Osteocyte (in vitro differentiated cells): ENCODE measurements at regions not wholly inside any gene's neighbourhood (a gene's known extent, or its start where the extent isn't known, plus 50 kb on each side); places are given as distances from the start of the nearest gene placed in this dataset.

Experiments
- DNase-seq: peaks from one replicate; pipeline ENCODE4 v3.0.0; 2021; ENCODE audit warnings: mixed read lengths; ENCODE audit not compliant: unreplicated experiment; ENCODE audit errors: extremely low spot score
- H3K27ac Mint-ChIP-seq: one replicate; pipeline ENCODE4 v1.8.0; 2021; ENCODE audit warnings: mild to moderate bottlenecking, mixed read lengths; ENCODE audit not compliant: unreplicated experiment
- H3K27me3 Mint-ChIP-seq: one replicate; pipeline ENCODE4 v1.8.0; 2021; ENCODE audit warnings: mixed read lengths; ENCODE audit not compliant: unreplicated experiment
- H3K36me3 Mint-ChIP-seq: one replicate; pipeline ENCODE4 v1.8.0; 2021; ENCODE audit warnings: mixed read lengths; ENCODE audit not compliant: unreplicated experiment
- H3K4me1 Mint-ChIP-seq: one replicate; pipeline ENCODE4 v1.8.0; 2021; ENCODE audit warnings: mixed read lengths; ENCODE audit not compliant: unreplicated experiment
- H3K4me3 Mint-ChIP-seq: one replicate; pipeline ENCODE4 v1.8.0; 2021; ENCODE audit warnings: mild to moderate bottlenecking, moderate library complexity, mixed read lengths; ENCODE audit not compliant: unreplicated experiment
- H3K9me3 Mint-ChIP-seq: one replicate; pipeline ENCODE4 v1.8.0; 2021; ENCODE audit warnings: mixed read lengths; ENCODE audit not compliant: unreplicated experiment
- TF ChIP-seq, protein P1 (sequence below): fragments of 200-600 bp; sonication (generic); IDR thresholded peaks from 2 replicates; pipeline ENCODE4 v1.5.0; 2021; ENCODE audit warnings: antibody characterized with exemption, mild to moderate bottlenecking, moderate library complexity

DNA sequence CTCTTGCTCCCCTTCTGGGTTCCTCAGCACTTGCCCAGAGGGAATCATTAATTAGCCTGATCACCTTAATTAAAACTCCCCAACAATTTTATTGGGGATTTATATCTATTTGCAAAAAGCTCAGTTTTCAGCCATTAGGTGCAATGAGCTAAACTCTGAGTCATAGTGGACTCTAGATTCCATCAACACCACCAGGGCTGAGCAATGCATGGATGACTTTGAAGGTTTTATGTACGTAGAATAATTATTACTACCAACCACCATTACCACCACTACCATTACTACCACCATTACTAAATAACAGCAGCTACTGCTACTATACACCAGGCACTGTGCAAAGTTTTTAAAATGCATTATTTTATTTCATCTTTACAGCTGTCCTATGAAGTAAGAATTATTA, 81.2 kb downstream of the ZNF621 start:
- H3K9me3 Mint-ChIP-seq, result no peaks in the 10 kb centered on the region
- TF ChIP-seq, protein P1, sequence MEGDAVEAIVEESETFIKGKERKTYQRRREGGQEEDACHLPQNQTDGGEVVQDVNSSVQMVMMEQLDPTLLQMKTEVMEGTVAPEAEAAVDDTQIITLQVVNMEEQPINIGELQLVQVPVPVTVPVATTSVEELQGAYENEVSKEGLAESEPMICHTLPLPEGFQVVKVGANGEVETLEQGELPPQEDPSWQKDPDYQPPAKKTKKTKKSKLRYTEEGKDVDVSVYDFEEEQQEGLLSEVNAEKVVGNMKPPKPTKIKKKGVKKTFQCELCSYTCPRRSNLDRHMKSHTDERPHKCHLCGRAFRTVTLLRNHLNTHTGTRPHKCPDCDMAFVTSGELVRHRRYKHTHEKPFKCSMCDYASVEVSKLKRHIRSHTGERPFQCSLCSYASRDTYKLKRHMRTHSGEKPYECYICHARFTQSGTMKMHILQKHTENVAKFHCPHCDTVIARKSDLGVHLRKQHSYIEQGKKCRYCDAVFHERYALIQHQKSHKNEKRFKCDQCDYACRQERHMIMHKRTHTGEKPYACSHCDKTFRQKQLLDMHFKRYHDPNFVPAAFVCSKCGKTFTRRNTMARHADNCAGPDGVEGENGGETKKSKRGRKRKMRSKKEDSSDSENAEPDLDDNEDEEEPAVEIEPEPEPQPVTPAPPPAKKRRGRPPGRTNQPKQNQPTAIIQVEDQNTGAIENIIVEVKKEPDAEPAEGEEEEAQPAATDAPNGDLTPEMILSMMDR, result no peak
- H3K4me1 Mint-ChIP-seq, result no peaks in the 10 kb centered on the region
- H3K4me3 Mint-ChIP-seq, result no peak overlapping the region
- H3K36me3 Mint-ChIP-seq, result no peaks in the 10 kb centered on the region
- no peak overlapping the region for H3K27ac Mint-ChIP-seq
- DNase-seq, result no peak
- H3K27me3 Mint-ChIP-seq, result peaks cover 7% of the 10 kb centered on the region

DNA sequence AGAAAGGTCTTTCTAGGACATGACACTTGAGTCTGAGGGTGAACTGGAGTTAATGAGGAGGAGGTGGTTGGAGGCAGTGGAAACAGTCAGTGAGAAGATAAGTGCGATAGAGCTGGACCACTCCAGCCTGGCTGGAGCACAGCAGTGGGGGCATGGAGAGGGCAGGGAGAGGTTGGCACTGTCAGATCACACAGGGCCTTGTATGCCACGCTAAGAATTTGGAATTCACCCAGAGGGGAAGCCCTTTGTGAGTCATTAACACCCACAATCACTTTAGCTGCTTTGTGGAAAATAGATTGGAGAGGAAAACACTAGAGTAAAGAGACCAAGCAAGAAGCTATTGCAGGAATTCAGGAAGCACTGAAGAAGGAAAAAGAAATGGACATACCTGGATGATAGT, 83.3 kb downstream of the ZNF621 start:
- Mint-ChIP-seq H3K4me3 (no peak overlapping the region), H3K27ac (no peak overlapping the region), H3K9me3 (no peaks in the 10 kb centered on the region), H3K4me1 (no peaks in the 10 kb centered on the region), H3K27me3 (peaks cover 15% of the 10 kb centered on the region), H3K36me3 (no peaks in the 10 kb centered on the region)
- no peak for DNase-seq
- TF ChIP-seq, protein P1, result no peak

DNA sequence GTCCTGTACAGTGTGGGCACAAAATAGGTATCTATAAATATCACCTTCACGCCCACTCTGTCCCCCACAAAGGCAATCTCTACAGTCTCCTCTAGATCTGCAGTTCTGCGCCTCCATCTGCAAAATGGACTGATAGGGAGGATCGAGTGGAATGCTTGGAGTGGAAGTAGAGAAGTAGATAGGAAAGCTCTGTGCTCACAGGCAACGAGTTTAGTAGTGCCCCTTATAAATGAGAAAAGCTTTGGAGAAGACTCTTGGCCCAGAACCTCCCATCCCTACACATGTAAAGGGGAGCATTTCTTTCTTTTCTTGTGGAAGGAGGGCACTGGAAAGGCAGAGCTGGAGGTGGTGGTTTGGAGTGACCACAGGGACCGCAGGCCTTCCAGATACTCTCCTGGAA, 88.5 kb downstream of the ZNF621 start:
- Mint-ChIP-seq H3K27me3 (peaks cover 43% of the 10 kb centered on the region), H3K4me1 (peaks cover 8% of the 10 kb centered on the region), H3K9me3 (no peaks in the 10 kb centered on the region), H3K36me3 (no peaks in the 10 kb centered on the region), H3K4me3 (no peak overlapping the region), H3K27ac (no peak overlapping the region)
- no peak for DNase-seq
- TF ChIP-seq, protein P1, result no peak

DNA sequence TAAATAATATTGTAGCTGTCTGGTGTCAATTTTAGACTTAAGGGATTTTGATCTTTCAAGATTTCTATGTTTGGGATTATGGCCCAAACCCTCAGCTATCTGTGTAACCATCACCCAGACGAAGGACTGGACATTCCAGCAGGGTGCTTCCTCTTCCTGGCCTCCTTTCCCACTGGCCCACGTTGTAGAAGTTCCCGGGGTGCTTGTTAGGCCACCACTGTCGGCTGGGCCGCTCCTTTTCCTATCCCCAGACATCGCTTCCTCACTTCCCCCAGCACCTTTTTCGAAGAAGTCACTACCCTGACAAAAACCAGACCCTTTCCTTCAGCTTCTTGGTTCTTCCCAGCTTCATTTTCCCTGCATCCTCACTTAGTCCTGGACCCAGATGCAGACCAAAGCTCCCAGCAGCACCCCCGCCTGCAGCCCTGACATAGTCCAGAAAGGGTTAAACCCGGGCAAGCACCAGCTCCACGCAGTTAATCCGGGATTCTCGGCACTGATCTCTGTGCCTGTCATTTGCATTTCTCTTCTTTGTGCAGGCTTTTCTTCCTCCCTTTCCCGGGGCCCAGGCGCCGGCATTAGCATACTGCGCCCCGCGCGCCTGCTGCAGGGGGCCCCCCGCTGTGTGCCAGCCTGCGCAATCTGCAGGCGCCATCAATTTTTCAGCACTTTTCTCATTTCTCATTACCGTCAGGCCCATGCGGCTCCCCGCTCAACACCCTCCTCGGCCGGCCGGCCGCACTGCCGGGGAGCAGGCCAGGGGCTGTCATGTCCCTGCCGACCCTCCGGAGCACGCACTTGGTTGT, 90.6 kb downstream of the ZNF621 start:
- Mint-ChIP-seq H3K36me3 (no peaks in the 10 kb centered on the region), H3K27me3 (peaks cover 42% of the 10 kb centered on the region), H3K27ac (no peak overlapping the region), H3K4me1 (peaks cover 8% of the 10 kb centered on the region), H3K9me3 (no peaks in the 10 kb centered on the region), H3K4me3 (peak overlapping the region; percentile 36)
- DNase-seq, result peak; percentile 75
- TF ChIP-seq, protein P1, result no peak

DNA sequence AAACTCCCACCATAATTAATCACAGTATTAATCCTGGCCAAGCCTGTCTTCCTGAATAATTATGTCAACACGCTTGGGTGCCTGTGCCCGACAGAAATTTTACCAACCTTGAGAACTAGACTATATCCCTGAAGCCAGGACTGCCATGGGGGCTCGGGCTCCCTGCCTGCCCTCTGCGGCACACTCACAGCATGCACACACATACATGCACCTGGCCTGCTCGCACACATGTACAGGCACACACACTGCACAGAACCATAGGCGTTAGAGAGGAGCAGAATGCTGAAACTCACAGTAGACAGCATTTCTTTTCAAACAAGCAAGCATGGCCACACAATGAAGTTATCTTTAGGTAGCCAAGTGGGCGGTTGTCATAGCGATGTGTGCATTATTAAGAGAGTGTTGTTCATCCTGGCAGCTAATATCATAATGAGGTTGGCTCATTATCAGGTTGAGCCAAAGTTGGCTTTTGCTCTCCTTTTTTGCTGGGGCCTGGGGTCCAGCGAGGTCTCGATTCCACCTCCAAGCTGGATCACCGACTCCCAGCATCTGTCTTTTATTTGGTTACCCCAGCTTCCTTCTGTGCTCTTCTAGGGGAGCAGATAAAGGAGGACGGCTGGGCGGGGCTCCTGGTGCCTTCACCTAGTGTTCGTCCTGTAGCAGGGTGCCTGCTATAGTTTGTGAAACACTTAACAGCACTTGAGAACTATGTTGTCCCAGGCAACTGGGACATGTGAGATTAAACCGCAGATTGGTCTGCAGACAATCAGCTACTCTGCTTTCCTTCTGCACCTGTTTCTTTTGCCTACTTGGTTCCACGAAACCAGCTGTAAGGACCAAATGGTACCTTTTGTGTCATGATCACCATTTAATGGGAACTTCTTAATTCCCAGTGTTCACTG, 91.4 kb downstream of the ZNF621 start:
- no peak overlapping the region for H3K4me3 Mint-ChIP-seq
- peaks cover 41% of the 10 kb centered on the region for H3K27me3 Mint-ChIP-seq
- TF ChIP-seq, protein P1, result no peak
- H3K4me1 Mint-ChIP-seq, result peaks cover 8% of the 10 kb centered on the region
- H3K36me3 Mint-ChIP-seq, result no peaks in the 10 kb centered on the region
- H3K9me3 Mint-ChIP-seq, result no peaks in the 10 kb centered on the region
- H3K27ac Mint-ChIP-seq, result no peak overlapping the region
- DNase-seq, result peak; percentile 38
